Muscle of arm (tissue), 1 donor: ENCODE measurements at regions not wholly inside any gene's neighbourhood (a gene's known extent, or its start where the extent isn't known, plus 50 kb on each side); places are given as distances from the start of the nearest gene placed in this dataset.
A peak's percentile ranks its signal among the peaks of the same experiment; 100 is the strongest.

Experiments used
- DNase-seq: peaks from one replicate; pipeline ENCODE4 v3.0.0-alpha.2; 2013

DNA sequence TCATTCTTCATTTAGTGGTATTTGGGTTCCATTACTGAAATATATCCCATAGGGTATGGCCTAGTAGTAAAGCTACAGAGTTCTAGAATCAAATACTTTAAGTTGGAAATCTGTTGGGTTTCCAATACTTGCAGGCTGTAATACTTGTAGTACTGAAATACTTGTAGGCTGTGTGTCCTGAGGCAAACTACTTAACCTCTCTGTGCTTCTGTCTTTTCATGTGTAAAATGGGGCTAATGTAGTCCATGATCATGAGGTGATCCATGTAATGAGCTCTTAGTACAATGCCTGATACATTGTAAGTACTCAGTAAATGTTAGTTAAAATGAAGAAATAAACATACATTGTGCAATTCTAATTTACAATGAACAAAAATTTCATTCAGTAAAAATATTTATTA is 368.9 kb downstream of the CSNK1G3 start:
- DNase-seq: no peak

DNA sequence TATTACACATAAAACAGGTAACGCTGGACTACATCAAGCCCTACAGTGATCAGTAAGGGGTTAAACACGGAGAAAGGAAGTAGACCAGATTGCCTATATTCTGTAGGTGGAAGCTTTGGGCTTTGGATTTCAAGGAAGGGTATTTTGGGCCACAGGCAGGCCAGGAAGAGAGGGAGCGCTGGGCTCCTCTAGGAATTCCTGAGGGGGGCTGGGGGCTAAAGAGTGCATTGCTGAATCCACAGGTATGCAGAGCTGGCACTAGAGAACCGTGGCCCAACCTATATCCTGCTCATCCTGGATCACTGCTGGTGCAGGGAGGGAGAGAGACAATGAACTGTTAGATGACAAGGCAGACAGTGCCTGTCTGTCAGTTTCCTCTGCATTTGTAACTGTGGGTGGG is 367.1 kb downstream of the CSNK1G3 start:
- no peak for DNase-seq

DNA sequence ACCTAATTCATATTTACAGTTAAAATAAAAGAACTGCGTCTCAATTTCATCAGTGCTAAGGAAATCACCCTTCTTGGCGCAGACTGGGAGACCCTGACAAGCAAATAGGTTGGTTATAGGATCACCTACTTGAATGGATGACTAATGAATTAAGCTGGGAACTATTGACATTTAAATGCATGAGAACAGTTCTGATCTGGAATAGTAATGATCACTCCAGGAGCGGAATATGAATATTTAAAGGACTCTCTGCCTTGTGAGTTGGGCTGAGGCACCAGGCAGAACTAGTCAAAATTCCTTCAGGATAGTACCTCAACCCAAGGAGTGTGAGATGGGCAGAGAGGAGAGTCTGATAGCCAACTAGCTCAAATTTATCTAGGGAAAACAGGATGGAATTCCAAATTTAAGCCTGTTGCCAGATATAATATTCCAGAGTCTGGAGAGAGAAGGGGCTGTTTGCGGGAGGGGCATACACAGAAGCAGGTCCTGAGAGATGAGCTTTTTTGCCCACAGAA is 364.4 kb downstream of the CSNK1G3 start:
- no peak for DNase-seq

DNA sequence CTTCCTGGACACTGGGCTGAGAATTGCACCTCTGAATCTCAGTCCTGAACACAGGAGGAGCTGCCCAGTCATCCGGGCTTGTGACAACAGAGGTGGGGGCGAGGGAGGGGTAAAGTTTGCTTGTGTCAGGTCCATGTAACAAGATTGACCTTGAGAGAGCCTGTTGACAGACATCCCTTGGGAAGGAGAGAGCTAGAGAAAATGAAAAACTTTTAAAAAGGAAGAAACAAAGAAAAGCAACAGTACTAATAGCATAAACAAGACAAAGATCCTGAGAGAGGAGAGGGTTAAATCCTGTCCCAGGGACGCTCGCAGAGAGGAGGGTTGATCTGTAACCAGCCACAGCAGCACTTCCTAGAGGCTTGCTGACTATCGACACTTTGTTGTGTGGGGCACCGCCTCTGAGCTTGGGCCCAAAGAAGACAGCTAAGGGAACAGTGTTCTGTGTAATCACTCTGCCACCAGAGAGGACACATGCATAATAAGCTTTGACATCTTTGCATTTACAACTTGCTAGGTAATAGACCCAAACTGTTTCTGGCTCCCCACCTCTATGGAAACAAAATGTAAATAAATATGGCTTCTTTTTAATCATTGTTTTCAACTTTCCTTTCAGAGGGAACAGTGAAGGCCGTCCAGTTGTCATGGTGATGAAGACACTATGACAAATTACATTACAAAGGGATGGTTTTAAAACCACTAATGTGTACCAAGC is 363.7 kb downstream of the CSNK1G3 start:
- DNase-seq: no peak

DNA sequence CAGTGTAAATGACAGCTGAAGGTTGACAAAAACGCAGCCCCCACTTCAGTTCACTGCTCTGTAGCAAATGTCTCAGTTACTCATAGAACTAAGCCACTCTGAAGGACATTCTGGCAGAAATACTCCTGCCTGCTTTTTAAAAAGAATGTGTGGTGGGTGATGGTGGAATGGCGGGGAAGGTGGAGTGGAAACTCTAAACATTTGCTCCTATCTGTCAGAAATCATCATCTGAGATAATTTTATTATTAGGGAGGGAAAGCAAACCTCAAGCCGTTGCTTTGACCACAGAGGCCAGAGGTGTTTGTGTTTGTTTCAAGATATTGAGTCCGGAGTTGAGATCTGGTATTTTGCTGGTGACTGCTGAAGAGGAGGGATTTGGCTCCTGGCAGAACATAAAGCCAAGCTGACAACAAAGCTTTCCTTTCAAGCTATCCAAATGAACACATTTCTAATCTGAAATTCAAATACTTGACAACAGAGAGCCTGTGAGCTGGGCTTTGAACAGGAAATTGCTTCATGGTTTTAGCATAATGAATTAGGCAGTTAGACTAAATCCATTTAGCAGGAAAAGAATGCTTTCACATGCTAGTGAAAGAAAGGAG is 362.7 kb downstream of the CSNK1G3 start:
- no peak for DNase-seq

DNA sequence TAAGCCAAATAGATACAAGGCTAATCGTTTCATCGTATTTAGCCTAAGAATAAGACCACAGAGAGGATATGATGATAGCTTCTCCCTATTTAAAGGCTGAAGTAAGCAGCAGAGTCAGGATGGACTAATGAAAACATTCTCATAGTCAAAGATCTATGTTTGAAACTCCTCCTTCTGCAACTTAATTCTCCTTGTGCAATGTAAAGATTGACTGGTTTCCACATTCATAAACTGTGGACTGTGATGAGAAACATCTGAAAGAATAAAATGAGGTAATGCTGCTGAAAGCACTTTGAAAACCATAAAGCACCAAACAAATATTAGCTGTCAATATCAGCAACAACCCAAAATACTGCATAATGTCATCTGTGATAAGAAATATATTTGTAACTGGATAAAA is 361.9 kb downstream of the CSNK1G3 start:
- DNase-seq: no peak

DNA sequence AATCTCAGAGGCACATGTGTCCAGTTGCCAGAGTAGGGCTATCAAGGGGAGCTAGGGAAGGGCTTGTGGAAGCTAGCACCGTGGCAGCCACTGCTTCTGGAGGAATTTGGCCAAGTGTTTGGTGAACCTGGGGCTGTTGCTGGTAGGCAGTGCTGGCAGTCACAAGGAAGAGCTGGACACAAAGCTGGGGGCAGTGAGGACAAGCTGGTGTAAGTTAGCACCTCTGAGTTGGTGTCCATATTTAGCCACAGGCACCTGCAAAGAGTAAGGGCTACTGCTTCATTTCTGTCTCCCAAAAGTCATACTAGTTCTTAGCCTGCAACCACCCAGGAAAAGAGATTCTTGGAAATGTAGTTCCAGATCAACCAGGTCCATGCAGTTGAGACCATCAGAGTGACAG is 359.4 kb downstream of the CSNK1G3 start:
- no peak for DNase-seq

DNA sequence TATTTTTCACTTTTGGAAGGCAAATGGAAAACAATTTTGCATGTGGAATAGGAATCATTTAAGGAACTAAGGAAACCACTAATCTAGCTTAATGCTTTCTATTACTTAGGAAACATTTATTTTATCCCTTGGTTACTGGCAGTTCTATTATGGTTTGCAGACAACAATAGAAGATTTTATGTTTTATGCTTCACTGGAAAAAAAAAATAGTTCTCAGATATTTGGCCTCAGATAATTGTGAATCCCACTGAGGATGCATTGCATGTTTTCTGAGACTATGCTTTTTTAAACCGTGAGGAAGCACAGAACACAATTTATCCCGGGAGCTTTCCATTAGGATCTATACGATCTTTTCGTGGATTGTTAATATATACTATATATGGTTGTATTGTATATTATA is 356.9 kb downstream of the CSNK1G3 start:
- peak; percentile 44 for DNase-seq

DNA sequence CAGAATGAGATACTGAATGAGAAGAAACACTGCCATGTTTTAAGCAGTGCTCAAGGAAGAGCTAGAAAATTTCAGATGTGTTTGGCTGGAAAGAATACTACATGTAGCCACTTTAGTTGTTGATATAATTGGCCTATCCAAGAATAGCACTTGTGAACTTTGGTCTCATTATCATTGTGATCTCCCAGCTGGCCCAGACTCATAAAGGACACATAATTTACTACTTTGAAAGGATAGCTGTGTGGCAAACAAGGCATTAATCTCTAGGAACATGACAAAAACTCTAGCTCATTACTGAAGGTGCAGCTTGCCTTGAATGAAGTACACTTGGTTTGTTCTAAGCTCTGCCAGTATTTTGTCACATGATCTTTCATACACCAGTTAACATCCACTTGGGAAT is 356.3 kb downstream of the CSNK1G3 start:
- DNase-seq: no peak

DNA sequence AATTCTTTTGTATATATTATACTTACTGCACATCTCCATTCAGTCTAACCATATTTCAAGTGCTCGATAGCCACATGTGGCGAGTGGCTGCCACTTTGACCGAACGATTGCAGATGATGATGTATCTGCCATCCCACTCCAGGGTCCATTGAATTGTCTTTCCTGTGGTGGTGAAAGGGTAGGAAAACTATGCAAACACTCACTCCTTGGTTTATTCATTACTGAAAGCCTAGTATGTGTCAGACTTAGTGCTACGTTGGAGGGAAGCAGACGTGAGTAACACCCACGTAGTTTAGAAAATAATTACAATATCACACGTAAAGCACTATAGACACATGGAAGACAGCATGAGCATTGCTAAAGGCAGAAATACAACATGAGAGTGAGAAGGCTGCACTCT is 353.7 kb downstream of the CSNK1G3 start:
- DNase-seq: no peak

DNA sequence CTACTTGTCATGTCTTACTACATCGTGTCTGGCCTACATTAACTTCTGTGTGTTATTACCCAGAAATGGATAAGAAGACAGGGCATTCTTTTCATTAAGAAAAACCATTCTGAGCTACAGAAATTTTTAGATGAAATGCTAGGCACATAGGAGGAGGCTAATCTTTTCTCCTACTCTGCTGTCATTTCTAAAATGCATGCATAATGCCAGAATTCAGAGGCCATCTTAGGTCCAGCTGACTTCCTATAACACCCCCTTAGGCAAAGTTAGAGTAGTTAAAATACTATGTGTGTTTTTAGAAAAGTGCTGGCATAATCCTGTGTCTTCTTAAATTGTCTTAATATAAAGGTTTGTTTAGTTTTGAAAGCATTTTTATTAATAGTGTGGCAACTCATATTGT is 352.6 kb downstream of the CSNK1G3 start:
- DNase-seq: no peak

DNA sequence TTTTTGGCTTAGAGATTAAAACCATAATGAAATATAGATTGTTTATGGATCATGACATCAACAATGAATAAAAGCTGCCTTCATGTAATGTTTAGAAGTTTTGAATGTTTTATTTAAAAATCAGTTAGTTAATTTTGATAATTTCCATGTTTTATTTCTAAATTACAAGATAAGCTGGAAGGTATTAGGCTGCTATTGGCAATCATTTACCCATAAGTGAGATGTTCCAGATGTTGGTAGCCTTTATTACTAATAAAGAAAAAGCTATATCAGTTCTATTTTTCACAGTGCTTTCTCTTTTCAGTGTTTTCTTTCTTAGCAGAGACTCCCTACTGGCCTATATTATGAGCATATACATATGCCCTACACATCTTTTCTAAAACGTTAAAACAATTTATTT is 347.0 kb downstream of the CSNK1G3 start:
- DNase-seq: no peak

DNA sequence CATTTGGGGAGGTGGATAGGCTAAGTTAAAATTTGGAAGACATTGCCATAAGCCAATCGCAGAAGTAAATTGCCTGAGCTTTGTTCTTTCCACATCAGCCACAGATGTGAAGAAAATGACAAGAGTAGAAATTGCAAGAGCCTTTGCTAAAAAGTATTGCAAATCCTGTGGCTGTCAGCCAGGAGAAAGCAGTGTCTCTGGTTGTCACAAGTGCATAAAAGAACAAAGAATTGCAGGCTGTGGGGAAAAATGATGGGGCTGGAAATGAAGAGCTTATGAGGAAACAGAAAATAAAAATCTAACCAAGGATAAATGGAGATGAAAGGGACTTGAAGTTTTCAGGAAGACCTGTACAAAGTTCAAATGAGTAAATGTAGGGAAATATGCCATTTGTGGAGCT is 344.8 kb downstream of the CSNK1G3 start:
- DNase-seq: no peak

DNA sequence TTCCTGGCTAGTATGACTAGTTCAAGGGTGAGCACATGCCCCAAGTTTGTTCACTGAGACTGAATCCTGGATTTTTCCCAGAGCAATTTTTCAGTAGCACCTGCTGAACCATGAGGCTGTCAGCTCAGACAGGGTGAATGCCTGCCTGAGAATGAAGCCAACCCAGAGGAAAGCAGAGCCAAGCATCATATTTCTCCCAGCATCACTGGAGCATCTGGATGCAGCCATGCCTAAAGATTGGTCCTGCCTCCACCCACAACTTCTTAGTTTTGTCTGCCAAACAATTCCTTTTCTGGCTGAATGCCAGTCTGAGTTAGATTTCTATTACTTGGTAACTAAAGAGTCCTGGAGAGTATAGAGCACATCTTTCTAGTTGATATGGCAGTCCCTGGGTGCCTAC is 343.6 kb downstream of the CSNK1G3 start:
- no peak for DNase-seq

DNA sequence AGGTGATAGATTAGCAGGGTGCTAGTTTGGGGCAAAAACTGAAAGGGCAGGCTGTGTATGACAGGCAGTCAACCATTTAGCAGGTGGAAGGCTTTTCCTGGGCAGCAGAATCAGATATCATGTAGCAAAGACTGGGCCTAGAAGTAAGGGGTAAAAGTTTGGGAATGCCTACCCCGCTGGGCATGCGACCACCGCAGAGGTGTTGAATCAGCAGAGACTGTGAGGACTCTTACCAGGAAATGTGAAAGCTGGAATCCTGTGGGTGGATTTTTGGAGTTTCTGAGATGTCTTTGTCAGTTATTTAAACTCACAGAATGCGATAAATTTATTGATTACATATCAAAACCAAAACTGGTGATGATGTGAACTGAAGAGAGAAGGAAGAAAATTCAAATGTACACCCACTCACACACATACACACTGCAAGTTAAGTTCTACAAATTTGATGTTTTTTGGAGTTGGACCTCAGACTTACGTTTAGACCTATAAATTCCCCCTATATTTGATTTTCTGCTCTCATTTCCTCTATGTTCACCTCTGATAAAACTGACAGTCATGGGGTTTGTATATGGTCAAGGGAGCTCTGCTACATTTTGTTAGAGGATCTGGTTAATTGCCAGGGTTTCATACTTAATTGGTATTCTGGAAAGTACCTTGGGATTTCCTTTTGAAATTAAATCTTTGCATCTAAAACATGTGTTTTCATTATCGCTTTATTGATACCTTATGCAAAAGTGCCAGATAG is 333.6 kb downstream of the CSNK1G3 start:
- DNase-seq: no peak

DNA sequence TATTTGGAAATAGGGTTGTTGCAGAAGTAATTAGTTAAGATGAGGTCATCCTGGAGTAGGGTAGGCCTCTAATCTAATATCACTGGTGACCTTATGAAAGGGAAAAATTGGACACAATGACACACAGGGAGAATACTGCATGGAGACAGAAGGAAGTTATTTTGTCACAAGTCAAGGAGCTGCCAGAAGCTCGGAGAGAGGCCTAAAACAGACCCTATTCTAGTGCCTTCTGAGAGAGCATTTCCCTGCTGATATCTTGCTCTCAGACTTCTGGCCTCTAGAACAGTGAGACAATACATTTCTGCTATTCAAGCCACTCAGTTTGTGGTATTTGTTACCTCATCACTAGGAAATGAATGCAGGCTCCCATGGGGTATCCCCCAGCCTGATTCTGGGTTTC is 332.9 kb downstream of the CSNK1G3 start:
- no peak for DNase-seq

DNA sequence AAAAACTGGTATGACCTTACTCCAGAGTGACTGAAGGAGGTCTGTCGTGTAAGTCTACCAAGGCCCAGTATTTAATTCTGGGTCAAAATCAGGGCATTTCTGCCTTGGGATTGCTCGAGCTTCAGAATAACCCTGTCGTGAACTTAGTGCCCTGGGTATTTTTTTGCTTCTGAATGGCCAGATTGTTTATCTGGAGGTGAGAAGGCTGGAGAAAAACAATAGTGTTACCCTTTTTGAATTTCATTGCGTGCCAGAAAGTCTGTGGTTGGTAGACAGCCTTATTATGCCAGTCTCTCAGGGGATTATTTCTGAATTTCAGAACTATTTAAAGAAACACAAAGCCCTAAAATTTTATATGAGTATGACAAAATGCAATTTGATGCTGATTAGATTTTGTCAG is 323.4 kb downstream of the CSNK1G3 start:
- DNase-seq: no peak

DNA sequence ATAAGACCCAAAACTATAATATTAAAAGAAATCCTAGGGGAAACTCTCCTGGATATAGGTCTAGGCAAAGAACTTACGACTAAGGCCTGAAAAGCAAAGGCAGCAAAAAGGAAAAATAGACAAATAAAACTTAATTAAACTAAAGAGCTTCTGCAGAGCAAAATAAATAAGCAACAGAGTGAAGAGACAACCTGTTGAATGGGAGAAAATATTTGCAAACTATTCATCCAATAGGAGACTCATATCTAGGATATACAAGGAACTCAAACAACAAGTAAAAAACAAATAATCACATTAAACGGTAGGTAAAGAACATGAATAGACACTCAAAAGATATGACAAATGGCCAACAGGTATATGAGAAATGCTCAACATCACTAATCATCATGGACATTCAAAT is 318.6 kb downstream of the CSNK1G3 start:
- DNase-seq: no peak

DNA sequence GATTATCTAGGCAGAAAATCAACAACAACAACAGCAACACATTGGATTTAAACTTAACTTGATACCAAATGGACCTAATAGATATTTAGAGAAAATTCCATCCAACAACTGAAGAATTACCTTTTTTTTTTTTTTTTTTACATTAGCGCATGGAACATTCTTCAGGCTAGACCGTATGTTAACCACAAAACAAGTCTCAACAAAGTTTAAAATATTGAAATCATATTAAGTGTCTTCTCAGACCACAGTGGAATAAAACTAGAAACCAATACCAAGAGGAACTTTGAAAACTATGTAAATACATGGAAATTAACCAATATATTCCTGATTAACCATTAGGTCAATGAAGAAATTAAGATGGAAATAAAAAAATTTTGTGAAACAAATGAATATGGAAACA is 315.8 kb downstream of the CSNK1G3 start:
- no peak for DNase-seq

DNA sequence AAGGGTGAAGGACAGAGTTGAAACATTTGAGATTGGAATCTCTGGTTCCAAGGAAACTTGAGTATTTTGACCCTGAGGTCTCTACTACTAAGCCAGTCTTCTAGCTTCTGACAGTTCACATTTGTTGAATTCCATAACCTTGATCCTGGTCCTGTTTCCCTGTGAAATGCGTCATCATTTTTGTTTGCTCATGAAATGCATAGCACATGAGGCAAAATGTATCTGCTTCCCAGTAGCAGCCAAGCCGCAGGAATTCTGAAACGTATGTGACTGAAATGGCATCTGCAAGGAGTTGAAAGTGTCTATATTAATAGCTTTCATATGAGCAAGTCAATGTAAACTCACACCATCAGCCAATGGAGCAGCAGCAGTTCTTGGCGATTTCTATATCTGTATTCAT is 307.9 kb downstream of the CSNK1G3 start:
- DNase-seq: no peak

DNA sequence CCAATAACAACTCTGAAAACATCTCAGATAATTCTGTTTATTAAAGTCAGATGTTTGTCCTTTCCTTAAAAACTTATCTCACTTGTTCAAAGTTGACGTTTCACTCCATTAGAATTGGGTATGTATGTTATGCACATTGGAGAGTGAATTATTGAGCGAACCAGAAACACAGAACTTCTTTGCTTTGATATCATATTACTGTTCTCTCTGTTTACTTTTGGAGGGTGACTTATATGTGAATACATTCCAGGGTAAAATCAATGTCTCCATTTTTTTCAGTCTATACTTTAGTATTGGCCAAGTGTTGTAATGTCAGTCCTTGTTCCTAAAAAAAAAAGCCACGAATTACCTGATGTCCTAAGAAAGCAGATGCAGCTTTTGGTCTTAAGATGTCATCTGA is 307.4 kb downstream of the CSNK1G3 start:
- no peak for DNase-seq

DNA sequence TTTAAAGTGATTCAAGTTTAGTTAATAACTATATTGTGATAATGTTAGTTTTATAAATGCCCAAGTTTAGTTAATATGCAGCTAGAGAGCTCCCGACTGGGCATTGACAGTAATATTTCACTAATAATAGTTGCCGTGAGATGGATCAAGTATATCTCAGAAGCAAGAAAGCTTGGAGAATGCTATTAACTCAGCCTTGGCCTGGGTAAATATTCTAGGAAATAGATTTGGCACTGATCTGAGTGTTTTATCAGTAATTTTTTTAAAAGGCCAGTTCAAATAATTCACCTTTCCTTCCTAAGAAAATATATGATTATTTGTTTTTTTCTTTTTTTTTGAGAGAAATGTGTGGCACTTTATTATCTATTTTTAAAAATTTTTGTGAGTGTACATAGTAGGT is 305.3 kb downstream of the CSNK1G3 start:
- DNase-seq: no peak

DNA sequence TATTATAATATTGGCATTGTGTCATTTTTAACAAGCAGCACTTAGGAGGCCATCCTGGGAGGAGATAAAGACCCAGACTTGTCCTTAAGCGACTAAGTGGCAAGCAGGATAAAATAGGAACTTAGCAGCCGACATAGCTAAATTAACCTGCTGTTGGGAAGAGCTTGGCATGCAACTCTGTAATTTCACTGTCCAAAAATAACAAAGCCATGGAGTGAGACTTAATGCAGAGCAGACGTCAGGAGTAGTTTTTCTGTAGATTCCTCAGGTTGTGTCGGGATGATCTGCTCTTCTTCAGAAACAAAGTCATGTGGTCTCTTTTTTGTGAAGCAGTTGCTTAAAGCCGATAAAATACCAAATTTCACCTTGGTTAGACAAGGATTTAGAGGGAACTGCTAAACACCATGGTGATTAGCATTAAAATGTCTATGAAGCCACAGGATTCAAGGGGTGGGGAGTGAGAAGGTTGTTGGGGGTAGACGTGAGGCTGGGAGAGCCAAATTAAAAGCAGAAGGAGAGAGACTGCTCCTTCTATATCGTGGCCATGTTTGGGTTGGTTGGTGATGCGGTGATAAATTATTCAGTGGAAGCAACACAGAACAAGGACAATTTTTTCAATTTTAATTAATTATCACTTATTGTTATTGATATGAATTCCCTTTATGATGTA is 303.0 kb downstream of the CSNK1G3 start:
- DNase-seq: no peak
